Fibroblast of pulmonary artery (primary cell): ENCODE measurements at regions not wholly inside any gene's neighbourhood (a gene's known extent, or its start where the extent isn't known, plus 50 kb on each side); places are given as distances from the start of the nearest gene placed in this dataset.

ENCODE experiments used
- DNase-seq: peaks from one replicate; pipeline ENCODE4 v3.0.0-alpha.2; 2010; ENCODE audit warnings: low read depth
- H3K4me3 ChIP-seq: replicated peaks from 2 replicates; pipeline ENCODE4 v1.5.1; 2011; ENCODE audit warnings: low read depth, mild to moderate bottlenecking, control low read depth, low read length, moderate library complexity
- CTCF ChIP-seq: IDR thresholded peaks from 2 replicates; pipeline ENCODE4 v1.5.1; 2011; ENCODE audit warnings: mild to moderate bottlenecking, control low read depth, low read length, inconsistent platforms; ENCODE audit errors: missing control alignments

DNA sequence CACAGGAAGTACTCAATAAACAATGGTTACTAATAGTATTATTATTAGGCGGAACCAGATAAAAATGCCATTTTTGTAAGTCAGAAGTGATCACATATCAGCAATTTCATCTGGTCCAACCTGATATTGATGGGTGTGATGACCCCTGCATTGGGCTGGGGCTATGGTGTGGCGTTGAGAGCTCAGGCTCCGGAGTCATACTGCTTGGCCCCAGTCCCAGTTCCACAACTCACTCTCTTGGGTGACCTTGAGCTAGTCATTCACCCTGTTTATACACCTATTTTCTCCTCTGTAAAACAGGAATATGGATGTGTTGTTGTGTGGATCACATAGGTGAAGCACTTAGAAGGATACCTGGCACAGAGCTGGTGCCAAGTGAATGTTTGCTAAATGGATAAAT is 229.4 kb upstream of the POU3F1 start:
- no peak for DNase-seq
- H3K4me3 ChIP-seq: no peak overlapping the region
- no peak for TF ChIP-seq CTCF

GRCh38 chr1:38274974-38275373 is 228.4 kb upstream of the POU3F1 start:
- peak; percentile 19 for DNase-seq
- no peak overlapping the region for H3K4me3 ChIP-seq
- TF ChIP-seq CTCF: no peak

DNA sequence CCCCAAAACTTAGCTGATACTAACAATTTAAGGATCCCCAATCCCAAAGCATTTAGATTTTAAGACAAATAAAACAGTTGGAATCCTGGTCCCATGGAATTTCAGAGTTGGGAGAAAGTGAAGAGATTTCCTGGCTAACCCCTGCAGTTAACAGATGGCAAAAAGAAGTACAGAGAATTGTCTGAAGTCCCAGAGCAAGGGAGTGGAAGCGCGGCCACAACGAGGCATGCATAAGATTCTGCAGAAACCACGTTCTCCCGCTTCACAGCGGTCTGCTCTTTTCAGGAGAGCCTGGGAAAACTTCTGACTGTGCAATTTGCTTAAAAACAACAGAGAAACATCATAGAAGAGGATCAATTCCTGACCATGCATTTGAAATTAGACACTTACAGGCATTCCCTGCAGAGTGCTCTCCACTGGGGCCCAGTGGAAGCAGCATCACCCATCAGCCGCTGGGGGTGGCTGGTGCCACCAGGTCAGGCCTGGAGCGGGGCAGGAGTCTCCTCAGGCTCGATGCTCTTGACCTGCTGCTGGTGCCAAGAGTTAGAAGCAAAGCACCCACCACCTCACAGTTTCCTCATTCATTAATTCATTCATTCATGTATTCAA is 226.7 kb upstream of the POU3F1 start:
- no peak for DNase-seq
- TF ChIP-seq CTCF: no peak

DNA sequence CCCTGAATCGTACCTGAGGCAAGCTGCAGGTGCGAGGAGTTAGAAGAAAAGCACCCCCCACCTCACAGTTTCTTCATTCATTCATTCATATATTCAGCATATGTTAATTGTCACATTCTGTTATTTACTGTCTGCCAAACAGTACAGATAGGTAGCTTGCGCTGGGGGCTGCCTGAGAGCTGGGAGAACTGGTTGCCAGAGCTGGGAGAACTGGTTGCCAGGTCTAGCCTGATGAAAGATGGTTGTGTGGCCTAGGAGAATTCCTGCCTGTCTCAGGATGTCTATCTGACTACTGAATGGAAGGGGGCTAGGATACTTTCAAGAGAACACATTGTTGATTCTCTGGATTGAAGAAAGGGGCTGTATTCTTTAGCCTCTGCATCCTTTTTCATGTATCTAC is 225.9 kb upstream of the POU3F1 start:
- no peak for DNase-seq
- no peak for TF ChIP-seq CTCF

More for the DNA sequence above, 226.7 kb upstream of the POU3F1 start:
- no peak overlapping the region for H3K4me3 ChIP-seq

GRCh38 chr1:38270849-38271633 is 224.4 kb upstream of the POU3F1 start:
- no peak overlapping the region for H3K4me3 ChIP-seq
- no peak for DNase-seq
- no peak for TF ChIP-seq CTCF

More for the DNA sequence above, 225.9 kb upstream of the POU3F1 start:
- no peak overlapping the region for H3K4me3 ChIP-seq

DNA sequence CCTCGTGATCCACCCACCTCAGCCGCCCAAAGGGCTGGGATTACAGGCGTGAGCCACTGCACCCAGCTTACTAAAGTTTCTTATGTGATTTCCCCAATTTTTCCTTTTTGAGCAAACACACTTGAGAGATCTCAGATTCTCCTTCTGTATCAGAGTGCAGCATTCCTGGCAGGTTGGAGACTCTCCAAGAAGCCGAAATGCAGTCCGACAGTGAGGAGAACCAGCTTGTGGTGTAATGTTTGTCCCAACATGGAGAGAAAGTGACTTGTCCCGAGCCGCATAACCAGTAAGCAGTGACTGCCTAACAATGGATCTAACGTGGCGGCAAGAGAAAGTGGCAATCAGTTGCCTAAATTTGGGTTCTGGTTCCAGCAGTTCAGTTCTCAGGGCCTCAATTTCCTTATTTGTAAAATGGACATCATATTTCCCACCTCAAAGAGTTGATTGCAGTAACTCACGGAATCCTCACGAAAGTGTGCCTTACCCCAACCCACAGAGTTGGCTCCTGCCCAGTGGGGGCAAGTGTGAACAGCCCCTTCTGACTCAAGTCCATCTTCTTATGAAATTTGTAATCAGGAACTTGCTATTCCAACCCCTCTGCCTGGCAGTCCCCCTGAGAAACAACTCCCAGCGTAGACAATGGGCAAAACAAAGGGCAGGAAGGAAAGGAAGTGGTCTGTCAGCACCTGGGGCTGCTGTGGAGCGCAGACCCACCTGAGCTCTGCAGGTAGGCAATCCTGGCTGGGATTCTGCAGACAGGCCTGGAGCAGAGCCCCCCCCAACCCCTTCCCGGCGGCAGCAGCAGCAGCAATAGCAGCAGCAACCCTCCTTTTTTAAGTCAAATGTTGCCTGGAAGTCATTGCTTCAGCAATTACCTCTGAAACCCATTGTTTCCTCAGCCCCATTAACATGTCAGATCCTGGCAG is 223.6 kb upstream of the POU3F1 start:
- peak; percentile 3 for DNase-seq
- no peak for TF ChIP-seq CTCF
- H3K4me3 ChIP-seq: no peak overlapping the region
